Ovary (tissue), 7 donors: ENCODE measurements at regions not wholly inside any gene's neighbourhood (a gene's known extent, or its start where the extent isn't known, plus 50 kb on each side); places are given as distances from the start of the nearest gene placed in this dataset.

Experiments
- DNase-seq, 5 donors: peaks; one replicate each; pipeline ENCODE4 v3.0.0-alpha.2; 2019 to 2020
- H3K27ac ChIP-seq, 2 donors: fragments of 200-600 bp; one replicate each; pipeline versions ENCODE4 v1.5.1 to v1.8.0; 2019 to 2022
- H3K27me3 ChIP-seq: fragments of 200-600 bp; one replicate; pipeline ENCODE4 v1.8.0; 2022
- H3K36me3 ChIP-seq: fragments of 200-600 bp; sonication (generic); one replicate; pipeline ENCODE4 v1.5.1; 2019
- H3K4me1 ChIP-seq: one replicate; pipeline ENCODE4 v1.8.1; 2013; ENCODE audit warnings: mild to moderate bottlenecking, moderate library complexity; ENCODE audit not compliant: insufficient read depth
- H3K4me3 ChIP-seq: fragments of 200-600 bp; sonication (generic); one replicate; pipeline ENCODE4 v1.5.1; 2017
- H3K9me3 ChIP-seq, 2 donors: fragments of 200-600 bp in 1 of 2; sonication (generic) in 1 of 2; one replicate each; pipeline versions ENCODE4 v1.5.1 to v1.8.1; 2013 to 2019; ENCODE audit warnings: mild to moderate bottlenecking in 1 of 2, moderate library complexity in 1 of 2
- EP300 ChIP-seq: sonication (generic); formaldehyde crosslinking; IDR thresholded peaks from one replicate; pipeline ENCODE4 v1.6.1; 2017; ENCODE audit warnings: antibody characterized with exemption
- POLR2A ChIP-seq: fragments of 450-650 bp; IDR thresholded peaks from one replicate; pipeline ENCODE4 v1.6.1; 2017; ENCODE audit warnings: antibody characterized with exemption, mild to moderate bottlenecking, moderate library complexity
- WGBS, 3 donors: extraction: QIAGEN DNeasy Blood & Tissue Kit in 1 of 3; methylation state at CpG; one replicate each; pipeline versions ENCODE4 v1.1.5 to v1.1.7; 2013 to 2017; 5-methylcytosine and 5-hydroxymethylcytosine counted together
- intact Hi-C, 4 donors: fragments of 100-400 bp; cut with DNase I; formaldehyde crosslinking; loops; one replicate each; pipeline versions ENCODE4 v1.11.0 to v1.15.1; 2022 to 2023
- TF ChIP-seq, protein P1 (sequence below), 3 donors: fragments of 450-650 bp in 2 of 3; fragments of 200-600 bp in 1 of 3; IDR thresholded peaks; one replicate each; pipeline versions ENCODE4 v1.5.1 to v1.8.0; 2016 to 2022; ENCODE audit warnings: antibody characterized with exemption in 3 of 3, mild to moderate bottlenecking in 1 of 3
- donor health status: DM: no; HTN: no; CAD: no; lungs with moderate emphysema.
- donor health status: DM: no; HTN: no; CAD: no.
- donor health status: Bipolar disorder and iron deficiency.
- donor health status: DM: no; HTN: no; CAD: no.
- donor health status: DM: yes; HTN: yes; CAD: no.

DNA sequence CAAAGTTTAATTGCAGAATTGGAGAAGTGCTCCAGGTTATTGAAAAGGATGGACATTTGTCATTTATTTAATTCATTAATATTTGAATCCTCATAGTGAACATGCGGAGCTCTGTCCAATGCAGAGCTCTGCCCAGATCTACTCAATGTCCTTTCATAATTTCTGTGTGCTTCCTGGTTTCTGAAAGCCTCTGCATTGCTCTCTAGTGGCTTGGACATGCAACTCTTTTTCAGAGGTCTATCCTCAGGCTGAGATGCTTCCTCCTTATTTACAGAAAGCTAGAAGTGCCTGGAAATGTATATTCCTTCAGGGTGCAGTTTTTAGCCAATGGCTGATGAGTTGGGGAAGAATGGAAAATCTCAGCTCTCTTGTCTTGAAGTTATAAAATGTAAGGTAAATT is 786.1 kb upstream of the AADAT start:
- no peaks in the 10 kb centered on the region for H3K4me1 ChIP-seq
- H3K27ac ChIP-seq, result no peak overlapping the region
- H3K4me3 ChIP-seq, result no peak overlapping the region
- H3K36me3 ChIP-seq, result no peaks in the 10 kb centered on the region
- DNase-seq, result no peak
- H3K27me3 ChIP-seq, result no peaks in the 10 kb centered on the region
- intact Hi-C loops, result no loop called here
- H3K9me3 ChIP-seq, result no peaks in the 10 kb centered on the region
- 83 to 100% (median 86%) methylated on average over 1 of the region's 1 CpG for WGBS, 3 donors
- TF ChIP-seq, protein P1, sequence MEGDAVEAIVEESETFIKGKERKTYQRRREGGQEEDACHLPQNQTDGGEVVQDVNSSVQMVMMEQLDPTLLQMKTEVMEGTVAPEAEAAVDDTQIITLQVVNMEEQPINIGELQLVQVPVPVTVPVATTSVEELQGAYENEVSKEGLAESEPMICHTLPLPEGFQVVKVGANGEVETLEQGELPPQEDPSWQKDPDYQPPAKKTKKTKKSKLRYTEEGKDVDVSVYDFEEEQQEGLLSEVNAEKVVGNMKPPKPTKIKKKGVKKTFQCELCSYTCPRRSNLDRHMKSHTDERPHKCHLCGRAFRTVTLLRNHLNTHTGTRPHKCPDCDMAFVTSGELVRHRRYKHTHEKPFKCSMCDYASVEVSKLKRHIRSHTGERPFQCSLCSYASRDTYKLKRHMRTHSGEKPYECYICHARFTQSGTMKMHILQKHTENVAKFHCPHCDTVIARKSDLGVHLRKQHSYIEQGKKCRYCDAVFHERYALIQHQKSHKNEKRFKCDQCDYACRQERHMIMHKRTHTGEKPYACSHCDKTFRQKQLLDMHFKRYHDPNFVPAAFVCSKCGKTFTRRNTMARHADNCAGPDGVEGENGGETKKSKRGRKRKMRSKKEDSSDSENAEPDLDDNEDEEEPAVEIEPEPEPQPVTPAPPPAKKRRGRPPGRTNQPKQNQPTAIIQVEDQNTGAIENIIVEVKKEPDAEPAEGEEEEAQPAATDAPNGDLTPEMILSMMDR (IDR thresholded peaks at IDR 0.05), result no peak
- TF ChIP-seq POLR2A (no peak), EP300 (no peak)

- Histone ChIP-seq H3K4me1 (no peaks in the 10 kb centered on the region), H3K4me3 (no peak overlapping the region), H3K27me3 (no peaks in the 10 kb centered on the region), H3K27ac (no peak overlapping the region), H3K36me3 (no peaks in the 10 kb centered on the region), H3K9me3 (no peaks in the 10 kb centered on the region)
- no peak for TF ChIP-seq EP300
- TF ChIP-seq POLR2A, result no peak
- TF ChIP-seq, protein P1 (IDR thresholded peaks at IDR 0.05), result no peak
- intact Hi-C loops, result no loop called here
- no peak for DNase-seq
Measured at GRCh38 chr4:170872794-170873193, 783.0 kb upstream of the AADAT start.

DNA sequence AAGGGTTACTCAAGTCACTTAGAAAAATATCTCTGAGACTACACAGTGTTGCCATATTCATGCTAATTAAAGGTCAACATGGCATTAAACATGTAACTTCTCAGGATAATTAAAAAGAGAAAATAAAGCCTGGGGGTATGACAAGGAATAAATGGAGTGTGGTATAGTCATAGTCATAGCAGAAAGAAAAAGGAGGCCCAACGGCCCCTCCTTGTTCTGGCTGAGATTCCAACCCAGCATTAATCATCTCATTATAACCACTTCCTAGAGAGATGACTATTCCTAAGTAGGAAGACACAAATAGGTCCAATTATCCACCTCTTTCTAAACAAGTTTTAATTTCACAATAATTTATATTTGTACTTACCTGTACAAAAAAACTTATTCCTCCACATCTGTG is 778.4 kb upstream of the AADAT start:
- 10 to 29% (median 22%) methylated on average over 1 of the region's 1 CpG for WGBS, 3 donors
- Histone ChIP-seq H3K4me3 (no peak overlapping the region), H3K27ac (no peak overlapping the region), H3K4me1 (no peaks in the 10 kb centered on the region), H3K9me3 (no peaks in the 10 kb centered on the region), H3K27me3 (no peaks in the 10 kb centered on the region), H3K36me3 (no peaks in the 10 kb centered on the region)
- DNase-seq, result no peak
- TF ChIP-seq, protein P1 (IDR thresholded peaks at IDR 0.05), result no peak
- no peak for TF ChIP-seq EP300
- intact Hi-C loops, result loop anchor here in 1 of 4 donors (10.0 kb wide), 1 partner anchor 1397 kb away; no protein-coding TSS in a partner anchor

- intact Hi-C loops, result no loop called here
- 66 to 80% (median 79%) methylated on average over 1 of the region's 1 CpG for WGBS, 3 donors
- Histone ChIP-seq H3K9me3 (no peaks in the 10 kb centered on the region), H3K27me3 (no peaks in the 10 kb centered on the region), H3K36me3 (no peaks in the 10 kb centered on the region), H3K4me3 (no peak overlapping the region), H3K4me1 (no peaks in the 10 kb centered on the region), H3K27ac (no peak overlapping the region)
- no peak for DNase-seq
- TF ChIP-seq POLR2A (no peak), EP300 (no peak)
- TF ChIP-seq, protein P1 (IDR thresholded peaks at IDR 0.05), result no peak
Measured at GRCh38 chr4:170854097-170854496, 764.3 kb upstream of the AADAT start.
